ENCODE measurements at regions not wholly inside any gene's neighbourhood (a gene's known extent, or its start where the extent isn't known, plus 50 kb on each side); places are given as distances from the start of the nearest gene placed in this dataset.

GRCh38 chr10:78868861-78869260 lies 199.9 kb upstream of the ZMIZ1 start:
- no peak for TF ChIP-seq CTCF (IDR thresholded peaks at IDR 0.05; ENCODE audit: low read length)
- no peak for TF ChIP-seq EZH2 (IDR thresholded peaks at IDR 0.05; ENCODE audit: borderline replicate concordance, low read length)
